HG03097 (cell line): ENCODE measurements at regions not wholly inside any gene's neighbourhood (a gene's known extent, or its start where the extent isn't known, plus 50 kb on each side); places are given as distances from the start of the nearest gene placed in this dataset.

Experiments used
- ATAC-seq: cut with Tn5 transposase; IDR thresholded peaks from one replicate; pipeline ENCODE4 v1.9.1; 2021; ENCODE audit not compliant: unreplicated experiment, low FRiP score

GRCh38 chr22:46086577-46087335 is 63.6 kb upstream of the PPARA start:
- ATAC-seq, result no peak

GRCh38 chr22:46087336-46087690 is 63.0 kb upstream of the PPARA start:
- no peak for ATAC-seq

GRCh38 chr22:46087816-46088277 is 62.5 kb upstream of the PPARA start:
- ATAC-seq, result no peak

GRCh38 chr22:46088541-46089311 is 61.6 kb upstream of the PPARA start:
- ATAC-seq, result no peak

GRCh38 chr22:46089426-46090035 is 60.8 kb upstream of the PPARA start:
- no peak for ATAC-seq

- ATAC-seq, result no peak
These were observed 60.2 kb upstream of the PPARA start for GRCh38 chr22:46090036-46090591.

- ATAC-seq, result no peak
These were observed 59.6 kb upstream of the PPARA start for GRCh38 chr22:46090631-46091201.

GRCh38 chr22:46091277-46091977 is 58.9 kb upstream of the PPARA start:
- ATAC-seq, result no peak

- no peak for ATAC-seq
These were observed 58.3 kb upstream of the PPARA start for GRCh38 chr22:46092011-46092410.

GRCh38 chr22:46092670-46093410 is 57.5 kb upstream of the PPARA start:
- no peak for ATAC-seq

- ATAC-seq, result no peak
These were observed 56.5 kb upstream of the PPARA start for GRCh38 chr22:46093796-46094195.

- no peak for ATAC-seq
These were observed 55.6 kb upstream of the PPARA start for GRCh38 chr22:46094676-46095075.

GRCh38 chr22:46096051-46096450 is 54.3 kb upstream of the PPARA start:
- ATAC-seq, result no peak

- ATAC-seq, result no peak
These were observed 53.6 kb upstream of the PPARA start for GRCh38 chr22:46096706-46097230.

GRCh38 chr22:46097268-46097900 is 52.9 kb upstream of the PPARA start:
- no peak for ATAC-seq

- ATAC-seq, result no peak
These were observed 51.5 kb upstream of the PPARA start for GRCh38 chr22:46098525-46099475.

- no peak for ATAC-seq
These were observed 50.6 kb upstream of the PPARA start for GRCh38 chr22:46099740-46100139.
